Astrocyte (in vitro differentiated cells and primary cell): ENCODE measurements at regions not wholly inside any gene's neighbourhood (a gene's known extent, or its start where the extent isn't known, plus 50 kb on each side); places are given as distances from the start of the nearest gene placed in this dataset.

Source experiments
- DNase-seq: peaks from one replicate; pipeline ENCODE4 v3.0.0-alpha.2; 2010; ENCODE audit warnings: low read depth
- FAIRE-seq: peaks from 2 replicates; lab custom pipeline; 2011; peaks lifted over from hg19 to GRCh38; lab: Jason Lieb, UNC
- H2AFZ ChIP-seq: 2 replicates; pipeline ENCODE4 v1.6.0; 2012; ENCODE audit warnings: low read depth, low read length, inconsistent platforms
- H3K27ac ChIP-seq: 2 replicates; pipeline ENCODE4 v1.5.1; 2011; ENCODE audit warnings: low read depth, low read length, inconsistent platforms
- H3K27me3 ChIP-seq: 2 replicates; pipeline ENCODE4 v1.6.0; 2011; ENCODE audit warnings: low read length, inconsistent platforms; ENCODE audit not compliant: insufficient read depth
- H3K36me3 ChIP-seq: 2 replicates; pipeline ENCODE4 v1.5.1; 2011; ENCODE audit warnings: low read length, inconsistent platforms; ENCODE audit not compliant: insufficient read depth
- H3K4me1 ChIP-seq: 2 replicates; pipeline ENCODE4 v1.5.1; 2011; ENCODE audit warnings: low read length, inconsistent platforms; ENCODE audit not compliant: insufficient read depth
- H3K4me2 ChIP-seq: 2 replicates; pipeline ENCODE4 v1.6.0; 2012; ENCODE audit warnings: low read length, inconsistent platforms
- H3K4me3 ChIP-seq: 2 replicates; pipeline ENCODE4 v1.5.1; 2011; ENCODE audit warnings: low read depth, mild to moderate bottlenecking, low read length, inconsistent platforms; ENCODE audit not compliant: insufficient read depth
- H3K79me2 ChIP-seq: 2 replicates; pipeline ENCODE4 v1.6.0; 2012; ENCODE audit warnings: mild to moderate bottlenecking, low read length, inconsistent platforms; ENCODE audit not compliant: insufficient read depth
- H3K9ac ChIP-seq: 2 replicates; pipeline ENCODE4 v1.6.0; 2012; ENCODE audit warnings: mild to moderate bottlenecking, low read length, inconsistent platforms
- H3K9me3 ChIP-seq: 2 replicates; pipeline ENCODE4 v1.5.1; 2012; ENCODE audit warnings: low read depth, mild to moderate bottlenecking, low read length, inconsistent platforms; ENCODE audit not compliant: insufficient read depth
- H4K20me1 ChIP-seq: 2 replicates; pipeline ENCODE4 v1.6.0; 2012; ENCODE audit warnings: low read length, inconsistent platforms; ENCODE audit not compliant: insufficient read depth
- H3K27ac Mint-ChIP-seq: one replicate; pipeline ENCODE4 v1.8.0; 2021; ENCODE audit warnings: mild to moderate bottlenecking, mixed read lengths; ENCODE audit not compliant: unreplicated experiment
- H3K27me3 Mint-ChIP-seq: one replicate; pipeline ENCODE4 v1.8.0; 2021; ENCODE audit warnings: low read depth, mixed read lengths; ENCODE audit not compliant: unreplicated experiment
- H3K36me3 Mint-ChIP-seq: one replicate; pipeline ENCODE4 v1.8.0; 2021; ENCODE audit warnings: low read depth, mixed read lengths; ENCODE audit not compliant: unreplicated experiment
- H3K4me1 Mint-ChIP-seq: one replicate; pipeline ENCODE4 v1.8.0; 2021; ENCODE audit warnings: low read depth, mixed read lengths; ENCODE audit not compliant: unreplicated experiment
- H3K4me3 Mint-ChIP-seq: one replicate; pipeline ENCODE4 v1.8.0; 2021; ENCODE audit warnings: mild to moderate bottlenecking, moderate library complexity, mixed read lengths; ENCODE audit not compliant: unreplicated experiment
- H3K9me3 Mint-ChIP-seq: one replicate; pipeline ENCODE4 v1.8.0; 2021; ENCODE audit warnings: mild to moderate bottlenecking, mixed read lengths; ENCODE audit not compliant: unreplicated experiment
- CTCF ChIP-seq: IDR thresholded peaks from 2 replicates; pipeline ENCODE4 v1.5.1; 2011; ENCODE audit warnings: low read depth, mild to moderate bottlenecking, inconsistent platforms, low read length, moderate library complexity; ENCODE audit not compliant: insufficient read depth
- EZH2 ChIP-seq: IDR thresholded peaks from 2 replicates; pipeline ENCODE4 v1.6.1; 2012; ENCODE audit warnings: mild to moderate bottlenecking, low read length, inconsistent platforms; ENCODE audit not compliant: insufficient read depth

- TF ChIP-seq CTCF (no peak), EZH2 (no peak)
- no peak overlapping the region for H3K4me3 Mint-ChIP-seq
- Histone ChIP-seq H4K20me1 (no peaks in the 10 kb centered on the region), H3K9me3 (no peaks in the 10 kb centered on the region), H3K36me3 (no peaks in the 10 kb centered on the region), H3K4me3 (no peak overlapping the region), H3K4me2 (no peak overlapping the region), H3K27ac (no peak overlapping the region), H3K27me3 (no peaks in the 10 kb centered on the region), H3K9ac (no peak overlapping the region), H2AFZ (no peak overlapping the region), H3K4me1 (no peaks in the 10 kb centered on the region), H3K79me2 (no peaks in the 10 kb centered on the region)
- no peaks in the 10 kb centered on the region for H3K9me3 Mint-ChIP-seq
- DNase-seq, result no peak
- H3K4me1 Mint-ChIP-seq, result no peaks in the 10 kb centered on the region
- no peak overlapping the region for H3K27ac Mint-ChIP-seq
- H3K36me3 Mint-ChIP-seq, result no peaks in the 10 kb centered on the region
- no peaks in the 10 kb centered on the region for H3K27me3 Mint-ChIP-seq
- FAIRE-seq, result no peak
Observed at GRCh38 chr21:17359781-17360180, 153.1 kb upstream of the CXADR start.

DNA sequence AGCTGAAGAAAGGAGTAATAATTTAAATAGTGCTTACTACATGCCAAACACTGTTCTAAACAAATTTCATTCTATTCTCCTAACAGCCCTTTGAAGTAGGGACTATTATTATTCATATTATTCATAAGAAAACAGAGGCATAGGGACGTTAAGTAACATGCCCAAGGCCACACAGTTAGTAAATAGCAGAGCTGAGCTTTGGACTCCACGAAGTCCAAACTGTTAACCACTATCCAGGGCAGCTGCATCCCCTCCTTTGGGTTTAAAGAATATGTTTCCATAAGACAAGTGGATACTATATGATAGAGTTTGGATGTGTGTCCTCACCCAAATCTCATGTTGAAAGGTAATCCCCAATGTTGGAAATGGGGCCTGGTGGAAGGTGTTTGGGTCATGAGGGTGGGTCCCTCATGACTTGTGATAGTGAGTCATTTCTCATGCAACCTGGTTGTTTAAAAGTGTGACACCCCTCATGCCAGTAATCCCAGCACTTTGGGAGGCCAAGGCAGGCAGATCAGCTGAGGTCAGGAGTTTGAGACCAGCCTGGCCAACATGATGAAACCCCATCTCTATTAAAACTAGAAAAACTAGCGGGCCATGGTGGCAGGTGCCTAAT, 144.0 kb upstream of the CXADR start:
- Histone ChIP-seq H3K9ac (no peak overlapping the region), H3K27me3 (no peaks in the 10 kb centered on the region), H3K4me2 (no peak overlapping the region), H3K36me3 (no peaks in the 10 kb centered on the region), H3K4me1 (peaks cover 8% of the 10 kb centered on the region), H3K9me3 (no peaks in the 10 kb centered on the region), H2AFZ (no peak overlapping the region), H3K27ac (no peak overlapping the region), H3K79me2 (no peaks in the 10 kb centered on the region), H4K20me1 (no peaks in the 10 kb centered on the region), H3K4me3 (no peak overlapping the region)
- H3K27ac Mint-ChIP-seq, result no peak overlapping the region
- no peak for DNase-seq
- no peaks in the 10 kb centered on the region for H3K27me3 Mint-ChIP-seq
- TF ChIP-seq EZH2, result no peak
- TF ChIP-seq CTCF, result no peak
- H3K4me1 Mint-ChIP-seq, result peaks cover 26% of the 10 kb centered on the region
- H3K9me3 Mint-ChIP-seq, result peaks cover 3% of the 10 kb centered on the region
- H3K36me3 Mint-ChIP-seq, result no peaks in the 10 kb centered on the region
- H3K4me3 Mint-ChIP-seq, result no peak overlapping the region
- no peak for FAIRE-seq

GRCh38 chr21:17370263-17370662, 142.6 kb upstream of the CXADR start:
- Histone ChIP-seq H3K36me3 (no peaks in the 10 kb centered on the region), H3K4me2 (no peak overlapping the region), H3K27ac (no peak overlapping the region), H4K20me1 (no peaks in the 10 kb centered on the region), H3K79me2 (no peaks in the 10 kb centered on the region), H3K27me3 (no peaks in the 10 kb centered on the region), H3K4me1 (peaks cover 8% of the 10 kb centered on the region), H3K9me3 (no peaks in the 10 kb centered on the region), H2AFZ (no peak overlapping the region), H3K4me3 (no peak overlapping the region), H3K9ac (no peak overlapping the region)
- no peak overlapping the region for H3K4me3 Mint-ChIP-seq
- H3K27me3 Mint-ChIP-seq, result no peaks in the 10 kb centered on the region
- FAIRE-seq (no peak), DNase-seq (no peak)
- H3K27ac Mint-ChIP-seq, result no peak overlapping the region
- TF ChIP-seq EZH2 (no peak), CTCF (no peak)
- no peaks in the 10 kb centered on the region for H3K9me3 Mint-ChIP-seq
- H3K36me3 Mint-ChIP-seq, result no peaks in the 10 kb centered on the region
- H3K4me1 Mint-ChIP-seq, result peaks cover 30% of the 10 kb centered on the region
